ENCODE measurements at regions not wholly inside any gene's neighbourhood (a gene's known extent, or its start where the extent isn't known, plus 50 kb on each side); places are given as distances from the start of the nearest gene placed in this dataset.

DNA sequence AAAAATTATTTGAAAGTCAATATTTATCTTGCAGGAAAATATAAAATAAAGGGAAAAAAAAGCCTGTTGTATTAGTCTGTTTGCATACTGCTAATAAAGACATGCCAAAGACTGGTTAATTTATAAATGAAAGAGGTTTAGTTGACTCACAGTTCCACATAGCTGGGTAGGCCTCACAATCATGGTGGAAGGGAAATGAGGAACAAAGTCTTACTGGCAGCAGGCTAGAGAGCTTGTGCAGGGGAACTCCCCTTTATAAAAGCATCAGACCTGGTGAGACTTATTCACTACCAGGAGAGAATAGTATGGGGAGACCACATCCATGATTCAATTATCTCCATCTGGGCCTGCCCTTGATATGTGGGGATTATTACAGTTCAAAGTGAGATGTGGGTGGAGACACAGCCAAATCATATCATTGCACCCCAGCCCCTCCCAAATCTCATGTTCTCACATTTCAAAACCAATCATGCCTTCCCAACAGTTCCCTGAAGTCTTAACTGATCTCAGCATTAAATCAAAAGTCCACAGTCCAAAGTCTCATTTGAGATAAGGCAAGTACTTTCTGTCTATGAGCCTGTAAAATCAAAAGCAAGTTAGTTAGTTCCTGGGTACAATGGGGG lies 1416.5 kb upstream of the SPRY2 start:
- no peak for TF ChIP-seq POLR2A (IDR thresholded peaks at IDR 0.05)
- TF ChIP-seq, protein P1, sequence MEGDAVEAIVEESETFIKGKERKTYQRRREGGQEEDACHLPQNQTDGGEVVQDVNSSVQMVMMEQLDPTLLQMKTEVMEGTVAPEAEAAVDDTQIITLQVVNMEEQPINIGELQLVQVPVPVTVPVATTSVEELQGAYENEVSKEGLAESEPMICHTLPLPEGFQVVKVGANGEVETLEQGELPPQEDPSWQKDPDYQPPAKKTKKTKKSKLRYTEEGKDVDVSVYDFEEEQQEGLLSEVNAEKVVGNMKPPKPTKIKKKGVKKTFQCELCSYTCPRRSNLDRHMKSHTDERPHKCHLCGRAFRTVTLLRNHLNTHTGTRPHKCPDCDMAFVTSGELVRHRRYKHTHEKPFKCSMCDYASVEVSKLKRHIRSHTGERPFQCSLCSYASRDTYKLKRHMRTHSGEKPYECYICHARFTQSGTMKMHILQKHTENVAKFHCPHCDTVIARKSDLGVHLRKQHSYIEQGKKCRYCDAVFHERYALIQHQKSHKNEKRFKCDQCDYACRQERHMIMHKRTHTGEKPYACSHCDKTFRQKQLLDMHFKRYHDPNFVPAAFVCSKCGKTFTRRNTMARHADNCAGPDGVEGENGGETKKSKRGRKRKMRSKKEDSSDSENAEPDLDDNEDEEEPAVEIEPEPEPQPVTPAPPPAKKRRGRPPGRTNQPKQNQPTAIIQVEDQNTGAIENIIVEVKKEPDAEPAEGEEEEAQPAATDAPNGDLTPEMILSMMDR (IDR thresholded peaks at IDR 0.05): no peak
